WTC11 (cell line): ENCODE measurements at regions not wholly inside any gene's neighbourhood (a gene's known extent, or its start where the extent isn't known, plus 50 kb on each side); places are given as distances from the start of the nearest gene placed in this dataset.

Source experiments
- ATAC-seq: fragments of 200-7000 bp; cut with Tn5 transposase; 2 replicates; pipeline ENCODE4 v1.10.0; 2021; ENCODE audit warnings: mild to moderate bottlenecking, moderate library complexity
- CTCF ChIA-PET: fragments of 300-600 bp; sonication (Branson Sonifier 250); formaldehyde crosslinking; loops from one replicate; lab custom pipeline; 2021; ENCODE audit warnings: antibody characterized with exemption; lab: Charles Lee
- POLR2A ChIA-PET: fragments of 350-600 bp; sonication (Branson Sonifier 250); formaldehyde crosslinking; loops from one replicate; lab custom pipeline; 2021; ENCODE audit warnings: antibody characterized with exemption; lab: Charles Lee
- DNase-seq: peaks from one replicate; pipeline ENCODE4 v3.0.0; 2021; ENCODE audit warnings: low spot score
- H3K27ac Mint-ChIP-seq: 2 replicates; pipeline ENCODE4 v1.8.0; 2021; ENCODE audit warnings: mixed read lengths
- H3K27me3 Mint-ChIP-seq: 2 replicates; pipeline ENCODE4 v1.8.0; 2021; ENCODE audit warnings: low read depth, mild to moderate bottlenecking, moderate library complexity, mixed read lengths
- H3K36me3 Mint-ChIP-seq: 2 replicates; pipeline ENCODE4 v1.8.0; 2021; ENCODE audit warnings: mixed read lengths
- H3K4me1 Mint-ChIP-seq: 2 replicates; pipeline ENCODE4 v1.8.0; 2022; ENCODE audit warnings: mixed read lengths
- H3K4me3 Mint-ChIP-seq: 2 replicates; pipeline ENCODE4 v1.8.0; 2021; ENCODE audit warnings: mild to moderate bottlenecking, moderate library complexity, mixed read lengths
- H3K9me3 Mint-ChIP-seq: 2 replicates; pipeline ENCODE4 v1.8.0; 2021; ENCODE audit warnings: mixed read lengths
- AR ChIP-seq: fragments of 250-450 bp; sonication (Bioruptor Pico); IDR thresholded peaks from 2 replicates; pipeline ENCODE4 v1.9.0; 2021; ENCODE audit warnings: mild to moderate bottlenecking
- CDX4 ChIP-seq: fragments of 250-450 bp; sonication (Bioruptor Pico); IDR thresholded peaks from 2 replicates; pipeline ENCODE4 v1.9.0; 2021; ENCODE audit warnings: moderate library complexity, mild to moderate bottlenecking, inconsistent platforms, borderline replicate concordance
- CREM ChIP-seq: sonication (generic); formaldehyde crosslinking; IDR thresholded peaks from 2 replicates; pipeline ENCODE4 v1.8.1; 2022; ENCODE audit warnings: mild to moderate bottlenecking, missing genetic modification reagents, moderate library complexity
- ESRRA ChIP-seq: sonication (generic); formaldehyde crosslinking; IDR thresholded peaks from 2 replicates; pipeline ENCODE4 v1.8.1; 2022; ENCODE audit warnings: mild to moderate bottlenecking, missing genetic modification reagents, borderline replicate concordance
- ETV6 ChIP-seq: sonication (generic); formaldehyde crosslinking; IDR thresholded peaks from 2 replicates; pipeline ENCODE4 v1.8.1; 2022; ENCODE audit warnings: mild to moderate bottlenecking, missing genetic modification reagents
- JUN ChIP-seq: sonication (generic); formaldehyde crosslinking; IDR thresholded peaks from 2 replicates; pipeline ENCODE4 v1.8.0; 2023; ENCODE audit warnings: mild to moderate bottlenecking, missing genetic modification reagents
- NFE2L1 ChIP-seq: sonication (generic); formaldehyde crosslinking; IDR thresholded peaks from 2 replicates; pipeline ENCODE4 v1.8.1; 2023; ENCODE audit warnings: missing genetic modification reagents
- NR1H2 ChIP-seq: sonication (generic); formaldehyde crosslinking; IDR thresholded peaks from 2 replicates; pipeline ENCODE4 v1.9.0; 2021; ENCODE audit warnings: mild to moderate bottlenecking, moderate library complexity, missing genetic modification reagents
- TEAD1 ChIP-seq: sonication (generic); formaldehyde crosslinking; IDR thresholded peaks from 2 replicates; pipeline ENCODE4 v1.8.0; 2022; ENCODE audit warnings: mild to moderate bottlenecking, missing genetic modification reagents
- TP53 ChIP-seq: sonication (generic); formaldehyde crosslinking; IDR thresholded peaks from 2 replicates; pipeline ENCODE4 v1.8.1; 2023; ENCODE audit warnings: mild to moderate bottlenecking, missing genetic modification reagents
- USF1 ChIP-seq: sonication (generic); formaldehyde crosslinking; IDR thresholded peaks from 2 replicates; pipeline ENCODE4 v1.8.0; 2022; ENCODE audit warnings: mild to moderate bottlenecking, missing genetic modification reagents
- ZMAT4 ChIP-seq: fragments of 250-450 bp; sonication (Bioruptor Pico); IDR thresholded peaks from 2 replicates; pipeline ENCODE4 v1.9.0; 2021; ENCODE audit warnings: mild to moderate bottlenecking
- ZNF263 ChIP-seq: sonication (generic); formaldehyde crosslinking; IDR thresholded peaks from 2 replicates; pipeline ENCODE4 v1.8.1; 2022; ENCODE audit warnings: low read depth, mild to moderate bottlenecking, moderate library complexity, missing genetic modification reagents
- ZNF317 ChIP-seq: sonication (generic); formaldehyde crosslinking; IDR thresholded peaks from 2 replicates; pipeline ENCODE4 v1.8.1; 2023; ENCODE audit warnings: low read depth, mild to moderate bottlenecking, moderate library complexity, missing genetic modification reagents, borderline replicate concordance
- TF ChIP-seq, protein P1 (sequence below): sonication (generic); formaldehyde crosslinking; IDR thresholded peaks from 2 replicates; pipeline ENCODE4 v1.8.0; 2022; ENCODE audit warnings: mild to moderate bottlenecking, missing genetic modification reagents
- TF ChIP-seq, protein P2 (sequence below): sonication (generic); formaldehyde crosslinking; conservative IDR thresholded peaks from 2 replicates; pipeline ENCODE4 v1.8.1; 2023; ENCODE audit warnings: mild to moderate bottlenecking, low read depth, missing genetic modification reagents, moderate library complexity
- TF ChIP-seq, protein P3 (sequence below): sonication (generic); formaldehyde crosslinking; IDR thresholded peaks from 2 replicates; pipeline ENCODE4 v1.8.1; 2023; ENCODE audit warnings: mild to moderate bottlenecking, moderate library complexity, missing genetic modification reagents

DNA sequence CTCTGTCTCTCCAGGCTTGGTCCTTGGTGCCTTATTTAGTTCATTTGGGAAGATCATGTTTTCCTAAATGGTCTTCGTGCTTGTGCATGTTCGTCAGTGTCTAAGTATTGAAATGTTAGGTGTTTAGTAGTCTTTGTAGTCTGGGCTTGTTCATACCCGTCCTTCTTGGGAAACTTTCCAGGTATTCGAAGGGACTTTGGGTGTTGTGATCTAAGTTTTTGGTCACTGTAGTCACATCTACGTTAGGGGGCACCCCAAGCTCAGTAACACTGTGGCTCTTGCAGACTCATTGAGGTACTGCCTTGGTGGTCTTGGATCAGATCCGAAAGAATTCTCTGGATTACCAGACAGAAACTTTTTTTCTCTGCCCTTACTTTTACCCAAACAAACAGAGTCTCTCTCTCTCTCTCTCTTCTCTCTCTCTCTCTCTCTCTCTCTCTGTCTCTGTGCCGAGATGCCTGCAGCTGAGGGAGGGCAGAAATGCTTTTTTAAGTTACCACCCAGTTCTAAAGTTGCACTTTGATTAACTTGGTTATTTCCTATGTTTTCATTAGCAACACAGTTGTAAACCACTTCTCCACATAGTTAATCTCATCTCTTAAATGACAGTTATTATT, 67.6 kb upstream of the SLC7A3 start:
- no peaks in the 10 kb centered on the region; the same call in 1 of the 2 replicates for H3K4me1 Mint-ChIP-seq
- H3K27me3 Mint-ChIP-seq: no peaks in the 10 kb centered on the region; the same call in 1 of the 2 replicates
- TF ChIP-seq, protein P1, sequence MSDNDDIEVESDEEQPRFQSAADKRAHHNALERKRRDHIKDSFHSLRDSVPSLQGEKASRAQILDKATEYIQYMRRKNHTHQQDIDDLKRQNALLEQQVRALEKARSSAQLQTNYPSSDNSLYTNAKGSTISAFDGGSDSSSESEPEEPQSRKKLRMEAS (CRISPR knock-in tag): no peak
- TF ChIP-seq AR (CRISPR knock-in tag): no peak
- no peak for TF ChIP-seq USF1 (CRISPR knock-in tag)
- TF ChIP-seq ZMAT4: no peak
- TF ChIP-seq CDX4 (CRISPR knock-in tag): no peak
- TF ChIP-seq, protein P2, sequence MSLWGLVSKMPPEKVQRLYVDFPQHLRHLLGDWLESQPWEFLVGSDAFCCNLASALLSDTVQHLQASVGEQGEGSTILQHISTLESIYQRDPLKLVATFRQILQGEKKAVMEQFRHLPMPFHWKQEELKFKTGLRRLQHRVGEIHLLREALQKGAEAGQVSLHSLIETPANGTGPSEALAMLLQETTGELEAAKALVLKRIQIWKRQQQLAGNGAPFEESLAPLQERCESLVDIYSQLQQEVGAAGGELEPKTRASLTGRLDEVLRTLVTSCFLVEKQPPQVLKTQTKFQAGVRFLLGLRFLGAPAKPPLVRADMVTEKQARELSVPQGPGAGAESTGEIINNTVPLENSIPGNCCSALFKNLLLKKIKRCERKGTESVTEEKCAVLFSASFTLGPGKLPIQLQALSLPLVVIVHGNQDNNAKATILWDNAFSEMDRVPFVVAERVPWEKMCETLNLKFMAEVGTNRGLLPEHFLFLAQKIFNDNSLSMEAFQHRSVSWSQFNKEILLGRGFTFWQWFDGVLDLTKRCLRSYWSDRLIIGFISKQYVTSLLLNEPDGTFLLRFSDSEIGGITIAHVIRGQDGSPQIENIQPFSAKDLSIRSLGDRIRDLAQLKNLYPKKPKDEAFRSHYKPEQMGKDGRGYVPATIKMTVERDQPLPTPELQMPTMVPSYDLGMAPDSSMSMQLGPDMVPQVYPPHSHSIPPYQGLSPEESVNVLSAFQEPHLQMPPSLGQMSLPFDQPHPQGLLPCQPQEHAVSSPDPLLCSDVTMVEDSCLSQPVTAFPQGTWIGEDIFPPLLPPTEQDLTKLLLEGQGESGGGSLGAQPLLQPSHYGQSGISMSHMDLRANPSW (CRISPR knock-in tag): no peak
- no peaks in the 10 kb centered on the region for H3K36me3 Mint-ChIP-seq
- H3K27ac Mint-ChIP-seq: peak overlapping the region; percentile 94
- ChIA-PET CTCF (interaction anchor here (0.6 to 1.5 kb wide), 10 partner anchors 28 to 258 kb away, joined by 3 to 7 read pairs (median 4); partner anchors contain the start of gene MED12), POLR2A (interaction anchor here (0.6 kb wide), 1 partner anchor 534 kb away, joined by 3 read pairs; the partner anchor contains the start of gene OGT)
- H3K9me3 Mint-ChIP-seq: no peaks in the 10 kb centered on the region
- ATAC-seq: peak; percentile 68
- H3K4me3 Mint-ChIP-seq: no peak overlapping the region
- DNase-seq: peak; percentile 36

DNA sequence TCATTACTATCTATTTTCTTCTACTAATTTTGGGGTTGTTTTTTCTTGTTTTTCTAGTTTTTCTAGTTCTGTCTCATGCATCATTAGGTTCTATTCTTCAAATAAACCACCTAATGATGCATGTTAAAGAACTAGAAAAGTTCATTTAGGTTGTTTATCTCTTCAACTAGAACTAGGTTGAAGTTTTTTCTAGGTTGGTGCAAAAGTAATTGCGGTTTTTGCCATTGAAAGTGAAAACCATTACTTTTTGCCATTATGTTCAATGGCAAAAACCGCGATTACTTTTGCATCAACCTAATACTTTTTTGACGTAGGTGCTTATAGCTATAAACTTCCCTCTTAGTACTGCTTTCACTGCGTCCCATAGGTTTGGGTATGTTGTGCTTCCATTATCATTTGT, 64.4 kb upstream of the SLC7A3 start:
- no peak overlapping the region for H3K4me3 Mint-ChIP-seq
- no peak overlapping the region for H3K27ac Mint-ChIP-seq
- TF ChIP-seq NR1H2 (CRISPR knock-in tag) (no peak), ETV6 (CRISPR knock-in tag) (no peak), JUN (CRISPR knock-in tag) (no peak), TEAD1 (CRISPR knock-in tag) (no peak), CREM (no peak), CDX4 (CRISPR knock-in tag) (no peak), TP53 (no peak), NFE2L1 (no peak)
- no peak for DNase-seq
- ChIA-PET CTCF (no interaction called here), POLR2A (no interaction called here)
- no peaks in the 10 kb centered on the region; the same call in 1 of the 2 replicates for H3K27me3 Mint-ChIP-seq
- no peaks in the 10 kb centered on the region for H3K9me3 Mint-ChIP-seq
- H3K4me1 Mint-ChIP-seq: no peaks in the 10 kb centered on the region; the same call in 1 of the 2 replicates
- no peaks in the 10 kb centered on the region for H3K36me3 Mint-ChIP-seq
- ATAC-seq: no peak

- no peak for ATAC-seq
- POLR2A ChIA-PET: no interaction called here
- Mint-ChIP-seq H3K27me3 (no peaks in the 10 kb centered on the region; the same call in 1 of the 2 replicates), H3K9me3 (peaks cover 12% of the 10 kb centered on the region), H3K4me3 (no peak overlapping the region), H3K4me1 (no peaks in the 10 kb centered on the region), H3K36me3 (peaks cover 9% of the 10 kb centered on the region), H3K27ac (no peak overlapping the region)
- DNase-seq: no peak
- CTCF ChIA-PET: no interaction called here
- TF ChIP-seq NFE2L1 (no peak), ZNF317 (CRISPR knock-in tag) (no peak), CDX4 (CRISPR knock-in tag) (no peak), ZNF263 (CRISPR knock-in tag) (no peak), ESRRA (CRISPR knock-in tag) (no peak)
- TF ChIP-seq, protein P3, sequence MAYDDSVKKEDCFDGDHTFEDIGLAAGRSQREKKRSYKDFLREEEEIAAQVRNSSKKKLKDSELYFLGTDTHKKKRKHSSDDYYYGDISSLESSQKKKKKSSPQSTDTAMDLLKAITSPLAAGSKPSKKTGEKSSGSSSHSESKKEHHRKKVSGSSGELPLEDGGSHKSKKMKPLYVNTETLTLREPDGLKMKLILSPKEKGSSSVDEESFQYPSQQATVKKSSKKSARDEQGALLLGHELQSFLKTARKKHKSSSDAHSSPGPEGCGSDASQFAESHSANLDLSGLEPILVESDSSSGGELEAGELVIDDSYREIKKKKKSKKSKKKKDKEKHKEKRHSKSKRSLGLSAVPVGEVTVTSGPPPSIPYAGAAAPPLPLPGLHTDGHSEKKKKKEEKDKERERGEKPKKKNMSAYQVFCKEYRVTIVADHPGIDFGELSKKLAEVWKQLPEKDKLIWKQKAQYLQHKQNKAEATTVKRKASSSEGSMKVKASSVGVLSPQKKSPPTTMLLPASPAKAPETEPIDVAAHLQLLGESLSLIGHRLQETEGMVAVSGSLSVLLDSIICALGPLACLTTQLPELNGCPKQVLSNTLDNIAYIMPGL (CRISPR knock-in tag): no peak
Measured at GRCh38 chrX:70988425-70988824, 57.5 kb upstream of the SLC7A3 start.
